ENCODE measurements at regions not wholly inside any gene's neighbourhood (a gene's known extent, or its start where the extent isn't known, plus 50 kb on each side); places are given as distances from the start of the nearest gene placed in this dataset.
A peak's percentile ranks its signal among the peaks of the same experiment; 100 is the strongest.
"Not testable (repeated sequence)": the region's sequence is repeated elsewhere in the genome, so short reads cannot be mapped to it uniquely, and the experiment has no call there.

- H3K9ac ChIP-seq (ENCODE audit: low read length); H3K4me2 ChIP-seq (ENCODE audit: low read length); H3K36me3 ChIP-seq (ENCODE audit: control insufficient read depth in 1 of 2, insufficient read depth in 2 of 2, low read length in 2 of 2); H2AFZ ChIP-seq (ENCODE audit: low read depth, low read length, poor library complexity, severe bottlenecking); H4K20me1 ChIP-seq (ENCODE audit: insufficient read depth); RAD21 ChIA-PET (ENCODE audit: low non-redundant PET in 1 of 2, low total read pairs in 2 of 2, uncharacterized antibody in 2 of 2, unreplicated experiment in 2 of 2); DNase-seq (ENCODE audit: low read depth, low spot score); H3K9me2 ChIP-seq (ENCODE audit: insufficient read depth); POLR2A ChIA-PET; H3K4me1 ChIP-seq (ENCODE audit: control insufficient read depth in 1 of 2, insufficient read depth in 2 of 2, low read length in 2 of 2); H3K9me3 ChIP-seq (ENCODE audit: control insufficient read depth in 1 of 2, insufficient read depth in 1 of 2, low read depth in 1 of 2, low read length in 2 of 2); CTCF ChIA-PET; BruUV-seq (replicated peaks); H3K4me3 ChIP-seq (replicated peaks in 1 of 2; ENCODE audit: low read depth in 1 of 2, low read length in 2 of 2); H3K27me3 ChIP-seq (ENCODE audit: insufficient read depth, low read length); intact Hi-C loops (cut with micrococcal nuclease); H3K79me2 ChIP-seq (ENCODE audit: insufficient read depth, low read length): not testable (repeated sequence)
- H3K27ac ChIP-seq (ENCODE audit: low read depth, low read length), result peak overlapping the region; percentile 27; the same call in 1 of the 2 replicates
- peak; percentile 50; the same call in 1 of the 2 replicates for ATAC-seq
Observed at GRCh38 chr9:42323084-42323809, 139.8 kb downstream of the SPATA31A6 start.

GRCh38 chr9:42325142-42325541 is 141.7 kb downstream of the SPATA31A6 start:
- BruUV-seq (replicated peaks); H3K9me2 ChIP-seq (ENCODE audit: insufficient read depth); POLR2A ChIA-PET; H3K4me3 ChIP-seq (replicated peaks in 1 of 2; ENCODE audit: low read depth in 1 of 2, low read length in 2 of 2); H3K36me3 ChIP-seq (ENCODE audit: control insufficient read depth in 1 of 2, insufficient read depth in 2 of 2, low read length in 2 of 2); H2AFZ ChIP-seq (ENCODE audit: low read depth, low read length, poor library complexity, severe bottlenecking); H3K9ac ChIP-seq (ENCODE audit: low read length); H4K20me1 ChIP-seq (ENCODE audit: insufficient read depth); RAD21 ChIA-PET (ENCODE audit: low non-redundant PET in 1 of 2, low total read pairs in 2 of 2, uncharacterized antibody in 2 of 2, unreplicated experiment in 2 of 2); H3K79me2 ChIP-seq (ENCODE audit: insufficient read depth, low read length); H3K9me3 ChIP-seq (ENCODE audit: control insufficient read depth in 1 of 2, insufficient read depth in 1 of 2, low read depth in 1 of 2, low read length in 2 of 2); H3K27me3 ChIP-seq (ENCODE audit: insufficient read depth, low read length); ATAC-seq; H3K4me2 ChIP-seq (ENCODE audit: low read length); CTCF ChIA-PET; H3K27ac ChIP-seq (ENCODE audit: low read depth, low read length); intact Hi-C loops (cut with micrococcal nuclease); H3K4me1 ChIP-seq (ENCODE audit: control insufficient read depth in 1 of 2, insufficient read depth in 2 of 2, low read length in 2 of 2); DNase-seq (ENCODE audit: low read depth, low spot score): not testable (repeated sequence)

- H3K27me3 ChIP-seq (ENCODE audit: insufficient read depth, low read length); H3K79me2 ChIP-seq (ENCODE audit: insufficient read depth, low read length); H3K9me3 ChIP-seq (ENCODE audit: control insufficient read depth in 1 of 2, insufficient read depth in 1 of 2, low read depth in 1 of 2, low read length in 2 of 2); H3K27ac ChIP-seq (ENCODE audit: low read depth, low read length); H3K4me3 ChIP-seq (replicated peaks in 1 of 2; ENCODE audit: low read depth in 1 of 2, low read length in 2 of 2); RAD21 ChIA-PET (ENCODE audit: low non-redundant PET in 1 of 2, low total read pairs in 2 of 2, uncharacterized antibody in 2 of 2, unreplicated experiment in 2 of 2); H3K9ac ChIP-seq (ENCODE audit: low read length); intact Hi-C loops (cut with micrococcal nuclease); DNase-seq (ENCODE audit: low read depth, low spot score); H3K9me2 ChIP-seq (ENCODE audit: insufficient read depth); POLR2A ChIA-PET; H4K20me1 ChIP-seq (ENCODE audit: insufficient read depth); H3K4me1 ChIP-seq (ENCODE audit: control insufficient read depth in 1 of 2, insufficient read depth in 2 of 2, low read length in 2 of 2); H3K4me2 ChIP-seq (ENCODE audit: low read length); H3K36me3 ChIP-seq (ENCODE audit: control insufficient read depth in 1 of 2, insufficient read depth in 2 of 2, low read length in 2 of 2); CTCF ChIA-PET; H2AFZ ChIP-seq (ENCODE audit: low read depth, low read length, poor library complexity, severe bottlenecking); BruUV-seq (replicated peaks): not testable (repeated sequence)
- ATAC-seq, result peak; percentile 68
- peak; percentile 31; the same call in 1 of the 2 replicates for TF ChIP-seq JUND (IDR thresholded peaks at IDR 0.05)
- peak; percentile 24; the same call in 1 of the 2 replicates for TF ChIP-seq FOSL1 (IDR thresholded peaks at IDR 0.05; ENCODE audit: low read depth)
Observed at GRCh38 chr9:42325561-42325960, 142.1 kb downstream of the SPATA31A6 start.

GRCh38 chr9:42326482-42326881 is 143.0 kb downstream of the SPATA31A6 start:
- H3K27me3 ChIP-seq (ENCODE audit: insufficient read depth, low read length); ATAC-seq; POLR2A ChIA-PET; H3K4me1 ChIP-seq (ENCODE audit: control insufficient read depth in 1 of 2, insufficient read depth in 2 of 2, low read length in 2 of 2); CTCF ChIA-PET; H3K9me3 ChIP-seq (ENCODE audit: control insufficient read depth in 1 of 2, insufficient read depth in 1 of 2, low read depth in 1 of 2, low read length in 2 of 2); BruUV-seq (replicated peaks); H4K20me1 ChIP-seq (ENCODE audit: insufficient read depth); intact Hi-C loops (cut with micrococcal nuclease); H3K9me2 ChIP-seq (ENCODE audit: insufficient read depth); H3K4me2 ChIP-seq (ENCODE audit: low read length); RAD21 ChIA-PET (ENCODE audit: low non-redundant PET in 1 of 2, low total read pairs in 2 of 2, uncharacterized antibody in 2 of 2, unreplicated experiment in 2 of 2); DNase-seq (ENCODE audit: low read depth, low spot score); H2AFZ ChIP-seq (ENCODE audit: low read depth, low read length, poor library complexity, severe bottlenecking); H3K9ac ChIP-seq (ENCODE audit: low read length); H3K4me3 ChIP-seq (replicated peaks in 1 of 2; ENCODE audit: low read depth in 1 of 2, low read length in 2 of 2); H3K79me2 ChIP-seq (ENCODE audit: insufficient read depth, low read length); H3K36me3 ChIP-seq (ENCODE audit: control insufficient read depth in 1 of 2, insufficient read depth in 2 of 2, low read length in 2 of 2): not testable (repeated sequence)
- peak overlapping the region; percentile 50; the same call in 1 of the 2 replicates for H3K27ac ChIP-seq (ENCODE audit: low read depth, low read length)

Measured in HCT116 (cell line).